HG02588 (cell line): ENCODE measurements at regions not wholly inside any gene's neighbourhood (a gene's known extent, or its start where the extent isn't known, plus 50 kb on each side); places are given as distances from the start of the nearest gene placed in this dataset.
"Not testable (repeated sequence)": the region's sequence is repeated elsewhere in the genome, so short reads cannot be mapped to it uniquely, and the experiment has no call there.

Experiments
- ATAC-seq: cut with Tn5 transposase; IDR thresholded peaks from one replicate; pipeline ENCODE4 v1.9.1; 2021; ENCODE audit warnings: mild to moderate bottlenecking, moderate library complexity; ENCODE audit not compliant: unreplicated experiment

- ATAC-seq = no peak
Measured at GRCh38 chr3:137582484-137582883, 181.6 kb upstream of the SOX14 start.

GRCh38 chr3:137583256-137583655 lies 180.9 kb upstream of the SOX14 start:
- ATAC-seq = no peak

- no peak for ATAC-seq
Measured at GRCh38 chr3:137588871-137589270, 175.2 kb upstream of the SOX14 start.

GRCh38 chr3:137595415-137595814 lies 168.7 kb upstream of the SOX14 start:
- ATAC-seq = not testable (repeated sequence)

GRCh38 chr3:137610723-137611122 lies 153.4 kb upstream of the SOX14 start:
- ATAC-seq = no peak

GRCh38 chr3:137612291-137612690 lies 151.8 kb upstream of the SOX14 start:
- no peak for ATAC-seq

- no peak for ATAC-seq
Measured at GRCh38 chr3:137615659-137616418, 148.3 kb upstream of the SOX14 start.

GRCh38 chr3:137641879-137642704 lies 122.0 kb upstream of the SOX14 start:
- no peak for ATAC-seq

- ATAC-seq = no peak
Measured at GRCh38 chr3:137642831-137643230, 121.3 kb upstream of the SOX14 start.

- ATAC-seq = no peak
Measured at GRCh38 chr3:137647179-137647578, 116.9 kb upstream of the SOX14 start.

- no peak for ATAC-seq
Measured at GRCh38 chr3:137669519-137670060, 94.5 kb upstream of the SOX14 start.

- no peak for ATAC-seq
Measured at GRCh38 chr3:137687181-137687879, 76.8 kb upstream of the SOX14 start.

GRCh38 chr3:137692803-137693431 lies 71.2 kb upstream of the SOX14 start:
- ATAC-seq = no peak

GRCh38 chr3:137693791-137694190 lies 70.3 kb upstream of the SOX14 start:
- ATAC-seq = no peak

- ATAC-seq = no peak
Measured at GRCh38 chr3:137694836-137695235, 69.3 kb upstream of the SOX14 start.

GRCh38 chr3:137695351-137695750 lies 68.8 kb upstream of the SOX14 start:
- no peak for ATAC-seq

GRCh38 chr3:137709011-137709601 lies 55.0 kb upstream of the SOX14 start:
- no peak for ATAC-seq

GRCh38 chr3:137713965-137714364 lies 50.1 kb upstream of the SOX14 start:
- ATAC-seq = not testable (repeated sequence)
